GM23338 (cell line): ENCODE measurements at regions not wholly inside any gene's neighbourhood (a gene's known extent, or its start where the extent isn't known, plus 50 kb on each side); places are given as distances from the start of the nearest gene placed in this dataset.

Experiments used
- CREB1 ChIP-seq: fragments of 250-450 bp; sonication (Bioruptor Pico); IDR thresholded peaks from 2 replicates; pipeline ENCODE4 v1.5.0; 2020; ENCODE audit warnings: low read depth, mild to moderate bottlenecking, moderate library complexity
- CTCF ChIP-seq, 2 experiments: fragments of 200-600 bp in 1 of 2; sonication (generic) in 1 of 2; conservative IDR thresholded peaks; 2 replicates each; pipeline versions ENCODE4 v1.5.1 to v1.6.1; 2016 to 2017; ENCODE audit warnings: antibody characterized with exemption in 2 of 2, low read depth in 2 of 2, mild to moderate bottlenecking in 2 of 2, moderate library complexity in 1 of 2
- ETS1 ChIP-seq: IDR thresholded peaks from 2 replicates; pipeline ENCODE4 v1.6.1; 2016; ENCODE audit warnings: antibody characterized with exemption
- EZH2 ChIP-seq: fragments of 200-600 bp; sonication (generic); IDR thresholded peaks from one replicate; pipeline ENCODE4 v1.8.0; 2017; ENCODE audit warnings: antibody characterized with exemption, mild to moderate bottlenecking, low read depth; ENCODE audit not compliant: unreplicated experiment
- EZH2phosphoT487 ChIP-seq: fragments of 200-600 bp; sonication (generic); IDR thresholded peaks from one replicate; pipeline ENCODE4 v1.8.1; 2018; ENCODE audit warnings: antibody characterized with exemption; ENCODE audit not compliant: unreplicated experiment
- JUNB ChIP-seq: IDR thresholded peaks from one replicate; pipeline ENCODE4 v1.6.1; 2016; ENCODE audit warnings: antibody characterized with exemption; ENCODE audit not compliant: unreplicated experiment
- NANOG ChIP-seq: IDR thresholded peaks from 2 replicates; pipeline ENCODE4 v1.6.1; 2016; ENCODE audit warnings: antibody characterized with exemption, borderline replicate concordance
- POLR2AphosphoS5 ChIP-seq: IDR thresholded peaks from 2 replicates; pipeline ENCODE4 v1.6.1; 2016; ENCODE audit warnings: antibody characterized with exemption, low read depth
- REST ChIP-seq: IDR thresholded peaks from one replicate; pipeline ENCODE4 v1.6.1; 2018; ENCODE audit warnings: antibody characterized with exemption; ENCODE audit not compliant: unreplicated experiment
- STAT1 ChIP-seq: IDR thresholded peaks from one replicate; pipeline ENCODE4 v1.6.1; 2016; ENCODE audit warnings: antibody characterized with exemption; ENCODE audit not compliant: unreplicated experiment
- ZNF331 ChIP-seq: fragments of 250-450 bp; sonication (Bioruptor Pico); IDR thresholded peaks from 2 replicates; pipeline ENCODE4 v1.5.0; 2020; ENCODE audit warnings: low read depth, mild to moderate bottlenecking, moderate library complexity

- TF ChIP-seq CTCF (conservative IDR thresholded peaks at IDR 0.05; ENCODE audit: low read depth in 2 of 2): no peak
- no peak for TF ChIP-seq EZH2phosphoT487
- TF ChIP-seq EZH2: no peak
- TF ChIP-seq CREB1 (CRISPR knock-in tag): no peak
- TF ChIP-seq POLR2AphosphoS5: no peak
- no peak for TF ChIP-seq REST
- TF ChIP-seq STAT1: no peak
- no peak for TF ChIP-seq JUNB
- no peak for TF ChIP-seq ZNF331 (CRISPR knock-in tag)
- TF ChIP-seq ETS1: no peak
- no peak for TF ChIP-seq NANOG
Measured at GRCh38 chr20:16219182-16219581, 354.1 kb downstream of the KIF16B start.
